RWPE1 (cell line): ENCODE measurements at regions not wholly inside any gene's neighbourhood (a gene's known extent, or its start where the extent isn't known, plus 50 kb on each side); places are given as distances from the start of the nearest gene placed in this dataset.

ENCODE experiments used
- CTCF ChIA-PET: fragments of 350-600 bp; sonication (Branson Sonifier 250); formaldehyde crosslinking; extraction: SDS; loops from one replicate; lab custom pipeline; 2021; lab: Yijun Ruan, JAX
- POLR2A ChIA-PET: fragments of 400-600 bp; formaldehyde crosslinking; extraction: SDS; loops from one replicate; lab custom pipeline; 2020; ENCODE audit warnings: antibody characterized with exemption; ENCODE audit not compliant: low non-redundant PET; lab: Yijun Ruan, JAX
- DNase-seq: peaks from one replicate; pipeline ENCODE4 v3.0.0; 2012; ENCODE audit warnings: low spot score
- H3K27ac ChIP-seq: fragments of 450-650 bp; 2 replicates; pipeline ENCODE4 v1.5.1; 2017
- TF ChIP-seq, protein P1 (sequence below): fragments of 450-650 bp; conservative IDR thresholded peaks from 2 replicates; pipeline ENCODE4 v1.5.1; 2017; ENCODE audit warnings: low read depth, mild to moderate bottlenecking

GRCh38 chr4:67167849-67168248, 377.5 kb downstream of the CENPC start:
- ChIA-PET POLR2A (no interaction called here), CTCF (no interaction called here)
- TF ChIP-seq, protein P1, sequence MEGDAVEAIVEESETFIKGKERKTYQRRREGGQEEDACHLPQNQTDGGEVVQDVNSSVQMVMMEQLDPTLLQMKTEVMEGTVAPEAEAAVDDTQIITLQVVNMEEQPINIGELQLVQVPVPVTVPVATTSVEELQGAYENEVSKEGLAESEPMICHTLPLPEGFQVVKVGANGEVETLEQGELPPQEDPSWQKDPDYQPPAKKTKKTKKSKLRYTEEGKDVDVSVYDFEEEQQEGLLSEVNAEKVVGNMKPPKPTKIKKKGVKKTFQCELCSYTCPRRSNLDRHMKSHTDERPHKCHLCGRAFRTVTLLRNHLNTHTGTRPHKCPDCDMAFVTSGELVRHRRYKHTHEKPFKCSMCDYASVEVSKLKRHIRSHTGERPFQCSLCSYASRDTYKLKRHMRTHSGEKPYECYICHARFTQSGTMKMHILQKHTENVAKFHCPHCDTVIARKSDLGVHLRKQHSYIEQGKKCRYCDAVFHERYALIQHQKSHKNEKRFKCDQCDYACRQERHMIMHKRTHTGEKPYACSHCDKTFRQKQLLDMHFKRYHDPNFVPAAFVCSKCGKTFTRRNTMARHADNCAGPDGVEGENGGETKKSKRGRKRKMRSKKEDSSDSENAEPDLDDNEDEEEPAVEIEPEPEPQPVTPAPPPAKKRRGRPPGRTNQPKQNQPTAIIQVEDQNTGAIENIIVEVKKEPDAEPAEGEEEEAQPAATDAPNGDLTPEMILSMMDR: no peak
- no peak for DNase-seq
- no peak overlapping the region for H3K27ac ChIP-seq

- TF ChIP-seq, protein P1: no peak
- POLR2A ChIA-PET: no interaction called here
- no peak for DNase-seq
- no peak overlapping the region for H3K27ac ChIP-seq
- CTCF ChIA-PET: no interaction called here
These were observed 382.6 kb downstream of the CENPC start for GRCh38 chr4:67162690-67163089.

- no peak for DNase-seq
- CTCF ChIA-PET: no interaction called here
- TF ChIP-seq, protein P1: no peak
- H3K27ac ChIP-seq: no peak overlapping the region
- POLR2A ChIA-PET: no interaction called here
These were observed 384.0 kb downstream of the CENPC start for GRCh38 chr4:67161311-67161710.

DNA sequence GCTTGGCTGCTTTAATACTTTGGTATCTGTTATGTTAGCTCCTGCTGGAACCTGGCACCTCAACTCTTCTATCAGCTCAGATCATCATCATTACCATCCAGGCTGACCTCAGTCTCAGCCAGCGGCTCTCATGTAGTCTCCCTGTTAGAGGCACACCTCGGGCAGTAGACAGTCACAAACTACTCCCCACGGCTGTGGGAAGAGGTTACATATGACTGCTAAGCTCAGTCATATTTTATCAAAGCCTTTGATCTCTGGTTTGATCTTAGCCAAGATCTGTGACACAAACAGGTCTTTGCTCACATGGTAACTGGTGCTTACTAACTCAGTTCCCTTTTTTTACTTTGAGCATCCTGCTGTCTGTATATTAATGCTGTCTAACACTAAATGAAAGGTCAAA, 384.9 kb downstream of the CENPC start:
- no peak for DNase-seq
- TF ChIP-seq, protein P1: no peak
- H3K27ac ChIP-seq: no peak overlapping the region
- POLR2A ChIA-PET: no interaction called here
- CTCF ChIA-PET: no interaction called here

GRCh38 chr4:67158666-67159065, 386.6 kb downstream of the CENPC start:
- POLR2A ChIA-PET: no interaction called here

DNA sequence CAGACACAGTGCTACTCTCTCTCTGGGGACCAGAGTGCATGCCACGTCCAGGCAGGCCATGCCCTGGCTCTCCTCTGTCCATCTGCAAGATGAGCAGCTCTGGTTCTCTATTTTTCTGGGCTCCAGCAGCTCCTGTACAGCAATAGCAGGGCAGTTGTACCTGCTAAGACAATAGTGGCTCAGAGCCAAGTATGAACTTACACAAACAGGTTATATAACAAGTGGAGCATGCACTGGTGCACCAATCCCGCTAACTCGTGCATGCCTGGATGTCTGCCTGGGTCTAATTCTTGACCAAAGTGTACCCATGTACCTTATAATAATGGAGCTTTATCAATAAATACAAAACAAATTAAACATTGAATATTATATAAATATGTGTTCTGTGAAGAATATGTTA, 392.3 kb downstream of the CENPC start:
- CTCF ChIA-PET: no interaction called here
- no peak overlapping the region for H3K27ac ChIP-seq
- DNase-seq: no peak
- POLR2A ChIA-PET: no interaction called here
- TF ChIP-seq, protein P1: no peak

More at GRCh38 chr4:67158666-67159065, 386.6 kb downstream of the CENPC start:
- TF ChIP-seq, protein P1: no peak
- CTCF ChIA-PET: no interaction called here
- H3K27ac ChIP-seq: no peak overlapping the region
- DNase-seq: no peak
